Right lobe of liver (tissue), 6 donors: ENCODE measurements at regions not wholly inside any gene's neighbourhood (a gene's known extent, or its start where the extent isn't known, plus 50 kb on each side); places are given as distances from the start of the nearest gene placed in this dataset.

Experiments
- ATAC-seq, 4 donors: fragments of 200-7000 bp; cut with Tn5 transposase; one replicate each; pipeline ENCODE4 v1.9.1; 2020; ENCODE audit warnings: mild to moderate bottlenecking in 4 of 4, moderate library complexity in 4 of 4
- DNase-seq, 3 donors: peaks; one replicate each; pipeline ENCODE4 v3.0.0-alpha.2; 2020
- H3K27ac ChIP-seq, 3 donors: fragments of 200-600 bp; one replicate each; pipeline ENCODE4 v1.8.0; 2022
- H3K27me3 ChIP-seq, 2 donors: fragments of 200-600 bp; one replicate each; pipeline ENCODE4 v1.8.0; 2022
- H3K36me3 ChIP-seq, 4 donors: fragments of 200-600 bp; sonication (generic) in 1 of 4; one replicate each; pipeline versions ENCODE4 v1.5.1 to v1.8.0; 2017 to 2022; ENCODE audit warnings: control low read depth in 1 of 4
- H3K4me1 ChIP-seq, 4 donors: fragments of 200-600 bp; sonication (generic) in 1 of 4; one replicate each; pipeline versions ENCODE4 v1.5.1 to v1.8.0; 2017 to 2022; ENCODE audit warnings: control low read depth in 1 of 4
- H3K4me3 ChIP-seq, 3 donors: fragments of 200-600 bp; one replicate each; pipeline ENCODE4 v1.8.0; 2022
- H3K9me3 ChIP-seq, 4 donors: fragments of 200-600 bp; sonication (generic) in 1 of 4; one replicate each; pipeline versions ENCODE4 v1.5.1 to v1.8.0; 2017 to 2022; ENCODE audit warnings: control low read depth in 1 of 4
- CTCF ChIP-seq, 4 donors: fragments of 200-600 bp in 3 of 4; fragments of 450-650 bp in 1 of 4; IDR thresholded peaks; one replicate each; pipeline versions ENCODE4 v1.5.1 to v1.8.0; 2016 to 2022; ENCODE audit warnings: antibody characterized with exemption in 4 of 4, mild to moderate bottlenecking in 2 of 4
- POLR2A ChIP-seq: fragments of 450-650 bp; IDR thresholded peaks from one replicate; pipeline ENCODE4 v1.6.1; 2017; ENCODE audit warnings: antibody characterized with exemption, mild to moderate bottlenecking
- whole genome bisulfite sequencing: methylation state at CpG from one replicate; pipeline ENCODE4 v1.1.6; 2018; ENCODE audit warnings: low coverage, low lambda C conversion rate; ENCODE audit not compliant: insufficient coverage; ENCODE audit errors: missing lambda C conversion rate; 5-methylcytosine and 5-hydroxymethylcytosine counted together
- intact Hi-C, 2 donors: fragments of 100-400 bp; cut with DNase I; formaldehyde crosslinking; loops; one replicate each; pipeline versions ENCODE4 v1.11.2 to v1.14.1; 2022
- donor health status: DM: no; HTN: yes; CAD: no.
- donor health status: DM: no; HTN: no; CAD: no.
- donor health status: DM: no; HTN: no; CAD: no.
- donor health status: DM: no; HTN: yes; CAD: no.
- donor health status: DM: no; HTN: yes; CAD: no.

GRCh38 chr5:74067748-74068541, 441.9 kb downstream of the ARHGEF28 start:
- Histone ChIP-seq H3K27ac (no peak overlapping the region), H3K4me1 (no peaks in the 10 kb centered on the region), H3K36me3 (no peaks in the 10 kb centered on the region), H3K4me3 (no peak overlapping the region), H3K27me3 (no peaks in the 10 kb centered on the region), H3K9me3 (no peaks in the 10 kb centered on the region)
- TF ChIP-seq CTCF (IDR thresholded peaks at IDR 0.05): no peak
- no peak for TF ChIP-seq POLR2A
- WGBS: 66% methylated on average over 5 of the region's 5 CpGs
- no peak for ATAC-seq
- DNase-seq: no peak
- intact Hi-C loops: no loop called here

- H3K4me1 ChIP-seq: no peaks in the 10 kb centered on the region
- H3K27ac ChIP-seq: no peak overlapping the region
- H3K36me3 ChIP-seq: no peaks in the 10 kb centered on the region
- TF ChIP-seq CTCF (IDR thresholded peaks at IDR 0.05) (no peak), POLR2A (no peak)
- H3K27me3 ChIP-seq: no peaks in the 10 kb centered on the region
- DNase-seq: no peak
- intact Hi-C loops: no loop called here
- no peaks in the 10 kb centered on the region for H3K9me3 ChIP-seq
- 93% methylated on average over 3 of the region's 3 CpGs for WGBS
- no peak for ATAC-seq
- no peak overlapping the region for H3K4me3 ChIP-seq
Observed at GRCh38 chr5:74064911-74065310, 438.9 kb downstream of the ARHGEF28 start.

GRCh38 chr5:74064225-74064624, 438.2 kb downstream of the ARHGEF28 start:
- Histone ChIP-seq H3K27ac (no peak overlapping the region), H3K36me3 (no peaks in the 10 kb centered on the region), H3K4me3 (no peak overlapping the region), H3K4me1 (no peaks in the 10 kb centered on the region), H3K27me3 (no peaks in the 10 kb centered on the region), H3K9me3 (no peaks in the 10 kb centered on the region)
- intact Hi-C loops: no loop called here
- DNase-seq (no peak), ATAC-seq (no peak)
- TF ChIP-seq POLR2A (no peak), CTCF (IDR thresholded peaks at IDR 0.05) (no peak)

GRCh38 chr5:74063821-74064220, 437.8 kb downstream of the ARHGEF28 start:
- intact Hi-C loops: no loop called here
- Histone ChIP-seq H3K36me3 (no peaks in the 10 kb centered on the region), H3K27ac (no peak overlapping the region), H3K27me3 (no peaks in the 10 kb centered on the region), H3K4me3 (no peak overlapping the region), H3K4me1 (no peaks in the 10 kb centered on the region), H3K9me3 (no peaks in the 10 kb centered on the region)
- ATAC-seq: no peak
- TF ChIP-seq POLR2A (no peak), CTCF (IDR thresholded peaks at IDR 0.05) (no peak)
- 42% methylated on average over 2 of the region's 3 CpGs for WGBS
- no peak for DNase-seq

GRCh38 chr5:74063346-74063745, 437.4 kb downstream of the ARHGEF28 start:
- no peaks in the 10 kb centered on the region for H3K4me1 ChIP-seq
- intact Hi-C loops: no loop called here
- H3K27ac ChIP-seq: no peak overlapping the region
- ATAC-seq (no peak), DNase-seq (no peak)
- H3K4me3 ChIP-seq: no peak overlapping the region
- H3K36me3 ChIP-seq: no peaks in the 10 kb centered on the region
- 90% methylated on average over 4 of the region's 4 CpGs for WGBS
- H3K27me3 ChIP-seq: no peaks in the 10 kb centered on the region
- no peak for TF ChIP-seq CTCF (IDR thresholded peaks at IDR 0.05)
- no peaks in the 10 kb centered on the region for H3K9me3 ChIP-seq
